ENCODE measurements at regions not wholly inside any gene's neighbourhood (a gene's known extent, or its start where the extent isn't known, plus 50 kb on each side); places are given as distances from the start of the nearest gene placed in this dataset.

- DNase-seq (ENCODE audit: low spot score), result no peak
Observed at GRCh38 chr11:127491589-127491988, 491.0 kb upstream of the KIRREL3 start.

- no peak for DNase-seq (ENCODE audit: low spot score)
Observed at GRCh38 chr11:127490896-127491295, 490.3 kb upstream of the KIRREL3 start.

GRCh38 chr11:127485541-127485940 lies 485.0 kb upstream of the KIRREL3 start:
- DNase-seq (ENCODE audit: low spot score), result no peak

GRCh38 chr11:127481391-127481790 lies 480.8 kb upstream of the KIRREL3 start:
- DNase-seq (ENCODE audit: low spot score), result no peak

GRCh38 chr11:127478826-127479225 lies 478.3 kb upstream of the KIRREL3 start:
- DNase-seq (ENCODE audit: low spot score), result no peak

GRCh38 chr11:127474766-127475165 lies 474.2 kb upstream of the KIRREL3 start:
- no peak for DNase-seq (ENCODE audit: low spot score)

GRCh38 chr11:127472505-127472904 lies 471.9 kb upstream of the KIRREL3 start:
- no peak for DNase-seq (ENCODE audit: low spot score)

GRCh38 chr11:127471662-127472061 lies 471.1 kb upstream of the KIRREL3 start:
- DNase-seq (ENCODE audit: low spot score), result no peak

- peak; percentile 14 for DNase-seq (ENCODE audit: low spot score)
Observed at GRCh38 chr11:127470306-127470884, 469.8 kb upstream of the KIRREL3 start.

GRCh38 chr11:127464325-127464724 lies 463.8 kb upstream of the KIRREL3 start:
- DNase-seq (ENCODE audit: low spot score), result no peak

- DNase-seq (ENCODE audit: low spot score), result no peak
Observed at GRCh38 chr11:127462065-127462344, 461.4 kb upstream of the KIRREL3 start.

- no peak for DNase-seq (ENCODE audit: low spot score)
Observed at GRCh38 chr11:127461241-127462064, 460.9 kb upstream of the KIRREL3 start.

GRCh38 chr11:127458561-127458960 lies 458.0 kb upstream of the KIRREL3 start:
- DNase-seq (ENCODE audit: low spot score), result no peak

- DNase-seq (ENCODE audit: low spot score), result no peak
Observed at GRCh38 chr11:127454856-127455255, 454.3 kb upstream of the KIRREL3 start.

GRCh38 chr11:127452533-127452932 lies 452.0 kb upstream of the KIRREL3 start:
- no peak for DNase-seq (ENCODE audit: low spot score)

- no peak for DNase-seq (ENCODE audit: low spot score)
Observed at GRCh38 chr11:127451861-127452260, 451.3 kb upstream of the KIRREL3 start.

GRCh38 chr11:127448101-127448500 lies 447.5 kb upstream of the KIRREL3 start:
- no peak for DNase-seq (ENCODE audit: low spot score)

- DNase-seq (ENCODE audit: low spot score), result no peak
Observed at GRCh38 chr11:127445476-127445875, 444.9 kb upstream of the KIRREL3 start.

- DNase-seq (ENCODE audit: low spot score), result no peak
Observed at GRCh38 chr11:127443297-127443696, 442.7 kb upstream of the KIRREL3 start.

GRCh38 chr11:127440616-127441015 lies 440.0 kb upstream of the KIRREL3 start:
- no peak for DNase-seq (ENCODE audit: low spot score)

- no peak for DNase-seq (ENCODE audit: low spot score)
Observed at GRCh38 chr11:127425281-127425680, 424.7 kb upstream of the KIRREL3 start.

GRCh38 chr11:127424661-127425060 lies 424.1 kb upstream of the KIRREL3 start:
- no peak for DNase-seq (ENCODE audit: low spot score)

GRCh38 chr11:127420139-127420538 lies 419.6 kb upstream of the KIRREL3 start:
- no peak for DNase-seq (ENCODE audit: low spot score)

Data from activated CD4-positive, alpha-beta T cell treated with anti-CD3 and anti-CD28 coated beads, Interleukin-2, Interleukin-4, amounts not matched to agents 100 ng/mL and 50 ng/mL, durations not matched to agents 16 hours and 8 hours (primary cell).